Endothelial cell (in vitro differentiated cells): ENCODE measurements at regions not wholly inside any gene's neighbourhood (a gene's known extent, or its start where the extent isn't known, plus 50 kb on each side); places are given as distances from the start of the nearest gene placed in this dataset.

Experiments used
- DNase-seq: peaks from one replicate; pipeline ENCODE4 v3.0.0; 2021; ENCODE audit warnings: low spot score
- H3K27ac Mint-ChIP-seq: one replicate; pipeline ENCODE4 v1.8.0; 2021; ENCODE audit warnings: mixed read lengths, inconsistent platforms; ENCODE audit not compliant: unreplicated experiment
- H3K27me3 Mint-ChIP-seq: one replicate; pipeline ENCODE4 v1.8.0; 2021; ENCODE audit warnings: mild to moderate bottlenecking, moderate library complexity, mixed read lengths, inconsistent platforms; ENCODE audit not compliant: unreplicated experiment
- H3K36me3 Mint-ChIP-seq: one replicate; pipeline ENCODE4 v1.8.0; 2021; ENCODE audit warnings: mild to moderate bottlenecking, low read depth, mixed read lengths, inconsistent platforms; ENCODE audit not compliant: unreplicated experiment
- H3K4me1 Mint-ChIP-seq: one replicate; pipeline ENCODE4 v1.8.0; 2021; ENCODE audit warnings: mild to moderate bottlenecking, mixed read lengths, inconsistent platforms; ENCODE audit not compliant: unreplicated experiment
- H3K4me3 Mint-ChIP-seq: one replicate; pipeline ENCODE4 v1.8.0; 2021; ENCODE audit warnings: mild to moderate bottlenecking, mixed read lengths, inconsistent platforms; ENCODE audit not compliant: unreplicated experiment
- H3K9me3 Mint-ChIP-seq: one replicate; pipeline ENCODE4 v1.8.0; 2021; ENCODE audit warnings: mixed read lengths, inconsistent platforms; ENCODE audit not compliant: unreplicated experiment
- CTCF ChIP-seq: fragments of 200-600 bp; sonication (generic); IDR thresholded peaks from one replicate; pipeline ENCODE4 v1.5.0; 2021; ENCODE audit warnings: antibody characterized with exemption; ENCODE audit not compliant: unreplicated experiment

DNA sequence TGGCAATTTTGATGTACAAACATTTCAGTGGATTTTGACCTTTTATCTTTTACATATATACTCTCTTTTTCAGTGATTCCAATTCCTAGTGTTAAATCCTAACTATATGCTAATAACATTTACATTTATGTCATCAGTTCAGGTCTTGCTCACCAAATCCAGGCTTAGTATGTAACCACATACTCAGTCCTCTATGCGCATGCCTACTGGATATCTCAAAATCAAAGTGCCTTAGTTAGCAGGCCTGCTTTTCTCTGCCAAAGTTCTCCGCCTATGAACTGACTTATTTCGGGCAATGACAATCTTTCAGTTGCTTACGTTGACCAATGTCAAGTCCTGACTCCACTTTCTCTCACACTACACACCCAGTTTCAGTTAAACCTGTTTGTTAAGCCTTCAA, 478.5 kb upstream of the SLITRK1 start:
- Mint-ChIP-seq H3K9me3 (no peaks in the 10 kb centered on the region), H3K36me3 (no peaks in the 10 kb centered on the region), H3K4me3 (no peak overlapping the region), H3K27me3 (no peaks in the 10 kb centered on the region), H3K4me1 (no peaks in the 10 kb centered on the region), H3K27ac (no peak overlapping the region)
- DNase-seq = no peak
- TF ChIP-seq CTCF = no peak

GRCh38 chr13:84358601-84359000, 476.3 kb upstream of the SLITRK1 start:
- TF ChIP-seq CTCF = no peak
- Mint-ChIP-seq H3K27ac (no peak overlapping the region), H3K9me3 (no peaks in the 10 kb centered on the region), H3K27me3 (no peaks in the 10 kb centered on the region), H3K4me1 (no peaks in the 10 kb centered on the region), H3K36me3 (no peaks in the 10 kb centered on the region), H3K4me3 (no peak overlapping the region)
- DNase-seq = no peak

GRCh38 chr13:84352946-84353345, 470.7 kb upstream of the SLITRK1 start:
- peaks cover 2% of the 10 kb centered on the region for H3K27me3 Mint-ChIP-seq
- no peak overlapping the region for H3K4me3 Mint-ChIP-seq
- no peak for DNase-seq
- TF ChIP-seq CTCF = no peak
- H3K9me3 Mint-ChIP-seq = no peaks in the 10 kb centered on the region
- H3K27ac Mint-ChIP-seq = no peak overlapping the region
- H3K36me3 Mint-ChIP-seq = no peaks in the 10 kb centered on the region
- H3K4me1 Mint-ChIP-seq = no peaks in the 10 kb centered on the region

DNA sequence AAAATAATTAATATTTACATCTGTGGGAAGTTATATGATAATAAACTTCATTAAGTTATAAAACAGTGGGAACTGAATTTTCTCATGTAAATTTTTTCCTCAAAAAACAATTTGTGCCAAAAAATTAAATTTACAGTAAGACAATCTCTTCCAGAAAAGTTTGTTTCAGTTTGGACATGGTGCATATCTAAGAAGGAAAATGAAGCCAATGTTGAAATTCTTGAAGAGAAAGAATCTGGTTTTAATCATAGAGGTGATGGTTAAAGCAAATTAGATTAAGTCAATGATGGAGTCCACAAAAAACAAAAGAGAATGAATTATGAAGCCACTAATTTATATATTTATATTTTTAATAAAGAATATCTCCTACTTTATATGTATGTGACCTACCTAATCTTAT, 457.2 kb upstream of the SLITRK1 start:
- no peak for TF ChIP-seq CTCF
- H3K36me3 Mint-ChIP-seq = no peaks in the 10 kb centered on the region
- no peaks in the 10 kb centered on the region for H3K4me1 Mint-ChIP-seq
- H3K4me3 Mint-ChIP-seq = no peak overlapping the region
- H3K9me3 Mint-ChIP-seq = no peaks in the 10 kb centered on the region
- no peak overlapping the region for H3K27ac Mint-ChIP-seq
- no peak for DNase-seq
- H3K27me3 Mint-ChIP-seq = no peaks in the 10 kb centered on the region

- no peak for TF ChIP-seq CTCF
- Mint-ChIP-seq H3K9me3 (no peaks in the 10 kb centered on the region), H3K27ac (no peak overlapping the region), H3K4me1 (no peaks in the 10 kb centered on the region), H3K4me3 (no peak overlapping the region), H3K36me3 (no peaks in the 10 kb centered on the region), H3K27me3 (no peaks in the 10 kb centered on the region)
- DNase-seq = no peak
These were observed 450.1 kb upstream of the SLITRK1 start for GRCh38 chr13:84332346-84332745.
